Sigmoid colon (tissue), 6 donors: ENCODE measurements at regions not wholly inside any gene's neighbourhood (a gene's known extent, or its start where the extent isn't known, plus 50 kb on each side); places are given as distances from the start of the nearest gene placed in this dataset.

Source experiments
- DNase-seq: peaks from one replicate; pipeline ENCODE4 v3.0.0-alpha.2; 2019
- H3K27ac ChIP-seq, 4 donors: fragments of 200-600 bp; sonication (generic); one replicate each; pipeline ENCODE4 v1.5.1; 2016 to 2019; ENCODE audit warnings: mild to moderate bottlenecking in 1 of 4
- H3K27me3 ChIP-seq, 3 donors: fragments of 200-600 bp; sonication (generic); one replicate each; pipeline ENCODE4 v1.5.1; 2019; ENCODE audit warnings: mild to moderate bottlenecking in 1 of 3
- H3K36me3 ChIP-seq, 4 donors: fragments of 200-600 bp; sonication (generic); one replicate each; pipeline ENCODE4 v1.5.1; 2016 to 2019
- H3K4me1 ChIP-seq, 4 donors: fragments of 200-600 bp; sonication (generic); one replicate each; pipeline ENCODE4 v1.5.1; 2017 to 2019
- H3K4me3 ChIP-seq, 4 donors: fragments of 200-600 bp; sonication (generic); one replicate each; pipeline ENCODE4 v1.5.1; 2017 to 2019; ENCODE audit warnings: mild to moderate bottlenecking in 2 of 4, moderate library complexity in 1 of 4
- H3K9me3 ChIP-seq, 4 donors: fragments of 200-600 bp in 3 of 4; sonication (generic) in 3 of 4; one replicate each; pipeline versions ENCODE4 v1.5.1 to v1.6.1; 2013 to 2019
- CTCF ChIP-seq, 4 experiments: fragments of 450-650 bp in 3 of 4; fragments of 200-600 bp in 1 of 4; IDR thresholded peaks; one replicate each; pipeline ENCODE4 v1.5.1; 2016 to 2019; ENCODE audit warnings: antibody characterized with exemption in 4 of 4, mild to moderate bottlenecking in 3 of 4, moderate library complexity in 2 of 4
- EP300 ChIP-seq, 4 donors: sonication (generic); formaldehyde crosslinking; IDR thresholded peaks; one replicate each; pipeline ENCODE4 v1.6.1; 2017; ENCODE audit warnings: antibody characterized with exemption in 4 of 4
- POLR2A ChIP-seq, 2 donors: fragments of 450-650 bp; IDR thresholded peaks; one replicate each; pipeline ENCODE4 v1.6.1; 2016; ENCODE audit warnings: antibody characterized with exemption in 2 of 2, mild to moderate bottlenecking in 2 of 2, moderate library complexity in 2 of 2
- POLR2AphosphoS5 ChIP-seq, 4 donors: sonication (generic); formaldehyde crosslinking; IDR thresholded peaks; one replicate each; pipeline ENCODE4 v1.6.1; 2017; ENCODE audit warnings: antibody characterized with exemption in 4 of 4
- WGBS, 2 donors: extraction: QIAGEN DNeasy Blood & Tissue Kit; methylation state at CpG; one replicate each; pipeline ENCODE4 v1.1.7; 2013; 5-methylcytosine and 5-hydroxymethylcytosine counted together
- intact Hi-C: fragments of 100-400 bp; cut with DNase I; formaldehyde crosslinking; loops from one replicate; pipeline ENCODE4 v1.15.1; 2023
- donor health status: healthy with polysubstance abuse.
- donor health status: healthy.

- Histone ChIP-seq H3K4me1 (no peaks in the 10 kb centered on the region), H3K36me3 (no peaks in the 10 kb centered on the region), H3K9me3 (peaks cover 0 to 2% (median 0%) of the 10 kb centered on the region in 4 donors), H3K27me3 (no peaks in the 10 kb centered on the region), H3K27ac (no peak overlapping the region), H3K4me3 (no peak overlapping the region)
- DNase-seq, result no peak
- 91 to 94% methylated on average over 2 of the region's 2 CpGs for WGBS, 2 donors
- TF ChIP-seq POLR2A (IDR thresholded peaks at IDR 0.05) (no peak), EP300 (IDR thresholded peaks at IDR 0.05) (no peak), POLR2AphosphoS5 (IDR thresholded peaks at IDR 0.05) (no peak), CTCF (IDR thresholded peaks at IDR 0.05) (no peak)
- intact Hi-C loops, result no loop called here
Observed at GRCh38 chr5:115352571-115352970, 56.1 kb upstream of the CCDC112 start.

- H3K9me3 ChIP-seq, result peaks cover 0 to 2% (median 0%) of the 10 kb centered on the region in 4 donors
- H3K27me3 ChIP-seq, result no peaks in the 10 kb centered on the region
- H3K36me3 ChIP-seq, result no peaks in the 10 kb centered on the region
- no peak overlapping the region for H3K4me3 ChIP-seq
- no peak for DNase-seq
- no peaks in the 10 kb centered on the region for H3K4me1 ChIP-seq
- H3K27ac ChIP-seq, result no peak overlapping the region
- intact Hi-C loops, result no loop called here
- TF ChIP-seq EP300 (IDR thresholded peaks at IDR 0.05) (no peak), POLR2AphosphoS5 (IDR thresholded peaks at IDR 0.05) (no peak), POLR2A (IDR thresholded peaks at IDR 0.05) (no peak), CTCF (IDR thresholded peaks at IDR 0.05) (no peak)
Observed at GRCh38 chr5:115351356-115352195, 55.1 kb upstream of the CCDC112 start.

- Histone ChIP-seq H3K36me3 (no peaks in the 10 kb centered on the region), H3K9me3 (peaks cover 0 to 2% (median 0%) of the 10 kb centered on the region in 4 donors), H3K27ac (no peak overlapping the region), H3K4me3 (no peak overlapping the region), H3K27me3 (no peaks in the 10 kb centered on the region), H3K4me1 (no peaks in the 10 kb centered on the region)
- no peak for TF ChIP-seq CTCF (IDR thresholded peaks at IDR 0.05)
- TF ChIP-seq POLR2AphosphoS5 (IDR thresholded peaks at IDR 0.05), result no peak
- WGBS, 2 donors, result 91 to 92% methylated on average over 3 of the region's 3 CpGs
- intact Hi-C loops, result no loop called here
- DNase-seq, result no peak
Observed at GRCh38 chr5:115350894-115351293, 54.4 kb upstream of the CCDC112 start.

- H3K27ac ChIP-seq, result no peak overlapping the region
Observed at GRCh38 chr5:115349001-115349817, 52.8 kb upstream of the CCDC112 start.

More at GRCh38 chr5:115349001-115349817, 52.8 kb upstream of the CCDC112 start:
- H3K4me3 ChIP-seq, result no peak overlapping the region
- H3K9me3 ChIP-seq, result no peaks in the 10 kb centered on the region
- intact Hi-C loops, result no loop called here
- TF ChIP-seq POLR2A (IDR thresholded peaks at IDR 0.05) (no peak), POLR2AphosphoS5 (IDR thresholded peaks at IDR 0.05) (no peak), EP300 (IDR thresholded peaks at IDR 0.05) (no peak), CTCF (IDR thresholded peaks at IDR 0.05) (no peak)
- no peaks in the 10 kb centered on the region for H3K27me3 ChIP-seq
- 38 to 57% methylated on average over 5 of the region's 5 CpGs for WGBS, 2 donors
- H3K4me1 ChIP-seq, result no peaks in the 10 kb centered on the region
- H3K36me3 ChIP-seq, result no peaks in the 10 kb centered on the region
- no peak for DNase-seq
